Brain microvascular endothelial cell (primary cell): ENCODE measurements at regions not wholly inside any gene's neighbourhood (a gene's known extent, or its start where the extent isn't known, plus 50 kb on each side); places are given as distances from the start of the nearest gene placed in this dataset.

ENCODE experiments used
- DNase-seq: peaks from one replicate; pipeline ENCODE4 v3.0.0-alpha.2; 2020
- H3K27ac ChIP-seq: fragments of 250-450 bp; sonication (Bioruptor Pico); 2 replicates; pipeline ENCODE4 v1.5.1; 2020; ENCODE audit warnings: mild to moderate bottlenecking, moderate library complexity
- H3K27me3 ChIP-seq: fragments of 250-450 bp; sonication (Bioruptor Pico); replicated peaks from 2 replicates; pipeline ENCODE4 v1.5.1; 2020; ENCODE audit warnings: mild to moderate bottlenecking
- H3K36me3 ChIP-seq: fragments of 250-450 bp; sonication (Bioruptor Pico); replicated peaks from 2 replicates; pipeline ENCODE4 v1.5.1; 2020; ENCODE audit warnings: mild to moderate bottlenecking
- H3K4me3 ChIP-seq: 2 replicates; pipeline ENCODE4 v1.5.1; 2011; ENCODE audit warnings: low read depth, mild to moderate bottlenecking, control low read depth, low read length, moderate library complexity
- CTCF ChIP-seq: IDR thresholded peaks from 2 replicates; pipeline ENCODE4 v1.5.1; 2011; ENCODE audit warnings: low read depth, mild to moderate bottlenecking, moderate library complexity, low read length, control low read depth, inconsistent platforms; ENCODE audit errors: missing control alignments
- in situ Hi-C: cut with HindIII; loops from 2 replicates; pipeline ENCODE4 v1.10.0; 2017; ENCODE audit warnings: low sequenced_read_pairs, low pct_ligation_motif_present

- no peak overlapping the region for H3K27ac ChIP-seq
- H3K27me3 ChIP-seq, result no peaks in the 10 kb centered on the region
- DNase-seq, result no peak
- H3K4me3 ChIP-seq, result no peak overlapping the region
- TF ChIP-seq CTCF, result no peak
- in situ Hi-C loops, result no loop called here
- no peaks in the 10 kb centered on the region for H3K36me3 ChIP-seq
Observed at GRCh38 chr7:121517591-121517990, 121.5 kb upstream of the FAM3C start.

DNA sequence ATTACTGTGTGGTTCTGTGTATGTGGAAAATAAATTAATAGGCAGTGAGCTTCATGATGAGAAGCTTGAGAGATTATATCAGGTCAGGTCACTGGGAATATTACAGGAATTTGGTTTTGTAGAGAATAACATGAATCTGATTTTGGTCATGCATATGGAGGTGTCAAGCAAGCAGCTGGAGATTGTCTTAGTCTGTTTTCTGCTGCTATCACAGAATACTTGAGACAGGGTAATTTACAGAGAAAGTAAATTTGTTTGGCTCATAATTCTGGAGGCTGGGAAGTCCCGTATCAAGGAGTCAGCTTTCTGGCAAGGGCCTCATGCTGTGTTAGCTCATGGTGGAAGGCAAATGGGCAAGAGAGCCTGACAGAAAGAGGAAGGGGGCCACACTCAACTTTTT is 120.7 kb upstream of the FAM3C start:
- in situ Hi-C loops, result no loop called here
- no peak overlapping the region for H3K27ac ChIP-seq

DNA sequence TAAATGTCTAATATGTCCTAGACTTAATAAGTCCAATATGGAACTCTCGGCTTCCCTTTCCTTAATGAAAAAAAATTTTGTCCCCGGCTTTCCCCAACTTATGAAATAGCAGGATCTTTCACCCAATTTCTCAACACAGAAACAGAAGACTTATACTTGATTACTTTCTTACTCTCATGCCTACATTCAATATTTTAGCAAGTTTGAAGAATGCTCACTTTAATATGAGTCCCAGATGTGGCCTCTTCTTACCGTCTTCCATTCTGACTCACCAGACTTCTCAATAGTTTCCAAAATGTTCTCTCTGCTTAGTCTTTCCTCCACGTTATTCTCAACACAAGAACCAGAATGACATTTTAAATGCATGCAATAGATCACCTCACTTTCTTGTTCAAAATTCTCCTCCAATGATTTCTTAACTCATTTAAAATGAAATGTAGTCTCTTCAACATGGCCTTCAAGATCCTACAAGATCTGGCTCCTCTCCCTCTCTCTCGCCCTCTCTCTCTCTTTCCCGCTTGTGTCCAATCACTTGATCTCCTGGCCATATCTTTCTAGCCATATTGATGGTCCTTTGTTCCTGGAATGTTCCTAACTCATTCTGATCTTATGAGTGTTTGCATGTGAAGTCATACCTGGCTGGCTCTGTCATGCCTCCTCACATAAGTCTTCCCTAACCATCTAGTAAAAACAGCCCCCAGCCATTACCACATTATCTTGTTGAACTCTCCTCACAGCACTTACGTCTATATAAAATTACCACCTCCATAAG is 119.7 kb upstream of the FAM3C start:
- DNase-seq, result no peak
- Histone ChIP-seq H3K27me3 (no peaks in the 10 kb centered on the region), H3K36me3 (no peaks in the 10 kb centered on the region), H3K4me3 (no peak overlapping the region), H3K27ac (no peak overlapping the region)
- no peak for TF ChIP-seq CTCF
- in situ Hi-C loops, result no loop called here

More for the DNA sequence above, 120.7 kb upstream of the FAM3C start:
- no peak for TF ChIP-seq CTCF
- H3K4me3 ChIP-seq, result no peak overlapping the region
- no peaks in the 10 kb centered on the region for H3K27me3 ChIP-seq
- H3K36me3 ChIP-seq, result no peaks in the 10 kb centered on the region
- DNase-seq, result no peak

DNA sequence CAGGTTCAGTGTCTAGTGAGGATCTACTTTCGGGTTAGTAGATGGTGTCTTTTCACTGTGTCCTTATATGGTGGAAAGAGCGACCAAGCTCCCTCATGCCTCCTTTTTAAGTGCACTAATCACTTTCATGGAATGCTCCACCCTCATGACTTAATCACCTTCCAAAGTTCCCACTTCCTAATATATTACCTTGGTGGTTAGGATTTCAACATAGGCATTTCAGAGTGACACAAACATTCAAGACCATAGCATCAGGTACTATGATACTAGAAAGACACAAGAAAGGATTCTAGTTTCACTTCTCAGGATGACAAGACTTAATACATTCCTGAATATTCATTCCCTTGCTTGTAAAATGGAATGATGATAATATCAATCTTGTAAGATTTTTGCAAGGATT is 119.1 kb upstream of the FAM3C start:
- no peak overlapping the region for H3K27ac ChIP-seq
- H3K27me3 ChIP-seq, result no peaks in the 10 kb centered on the region
- DNase-seq, result no peak
- H3K4me3 ChIP-seq, result no peak overlapping the region
- no peaks in the 10 kb centered on the region for H3K36me3 ChIP-seq
- in situ Hi-C loops, result no loop called here
- TF ChIP-seq CTCF, result no peak

GRCh38 chr7:121513105-121513504 is 117.0 kb upstream of the FAM3C start:
- H3K4me3 ChIP-seq, result no peak overlapping the region
- H3K36me3 ChIP-seq, result no peaks in the 10 kb centered on the region
- in situ Hi-C loops, result no loop called here
- H3K27me3 ChIP-seq, result no peaks in the 10 kb centered on the region
- TF ChIP-seq CTCF, result no peak
- DNase-seq, result no peak
- H3K27ac ChIP-seq, result no peak overlapping the region

GRCh38 chr7:121510858-121511482 is 114.9 kb upstream of the FAM3C start:
- in situ Hi-C loops, result no loop called here
- H3K36me3 ChIP-seq, result no peaks in the 10 kb centered on the region

More at GRCh38 chr7:121510858-121511482, 114.9 kb upstream of the FAM3C start:
- no peak for DNase-seq
- Histone ChIP-seq H3K27ac (no peak overlapping the region), H3K4me3 (no peak overlapping the region), H3K27me3 (no peaks in the 10 kb centered on the region)
- TF ChIP-seq CTCF, result no peak
